SK-N-SH (cell line): ENCODE measurements at regions not wholly inside any gene's neighbourhood (a gene's known extent, or its start where the extent isn't known, plus 50 kb on each side); places are given as distances from the start of the nearest gene placed in this dataset.

Source experiments
- CTCF ChIA-PET: fragments of 300-600, 350-600 bp; formaldehyde crosslinking; extraction: SDS; loops from one replicate; lab custom pipeline; 2021; lab: Yijun Ruan, JAX
- POLR2A ChIA-PET: fragments of 350-600 bp; sonication (Branson Sonifier 250); formaldehyde crosslinking; extraction: SDS; loops from one replicate; lab custom pipeline; 2020; ENCODE audit warnings: antibody characterized with exemption, inconsistent platforms; lab: Yijun Ruan, JAX
- DNase-seq: peaks from one replicate; pipeline ENCODE4 v3.0.0; 2012
- H2AFZ ChIP-seq: fragments of 200-600 bp; sonication (generic); 2 replicates; pipeline ENCODE4 v1.8.1; 2016; ENCODE audit warnings: antibody characterized with exemption, mild to moderate bottlenecking, low read depth
- H3F3A ChIP-seq: fragments of 200-600 bp; sonication (generic); replicated peaks from 2 replicates; pipeline ENCODE3; 2016; ENCODE audit warnings: antibody characterized with exemption, mild to moderate bottlenecking; ENCODE audit not compliant: insufficient read depth
- H3K27ac ChIP-seq, 2 experiments: fragments of 200-500 bp in 1 of 2; fragments of 200-600 bp in 1 of 2; sonication (Bioruptor generic) in 1 of 2; sonication (generic), shearing (Covaris generic) in 1 of 2; 2 replicates each; pipeline versions ENCODE4 v1.5.1 to v1.6.1; 2014 to 2016; ENCODE audit warnings: low read depth in 2 of 2, inconsistent platforms in 1 of 2, low read length in 1 of 2, mild to moderate bottlenecking in 1 of 2, mixed read lengths in 1 of 2
- H3K27me3 ChIP-seq: fragments of 200-600 bp; sonication (generic), shearing (Covaris generic); 2 replicates; pipeline ENCODE4 v1.6.1; 2016; ENCODE audit warnings: mixed run types; ENCODE audit not compliant: insufficient read depth
- H3K36me3 ChIP-seq, 2 experiments: fragments of 200-500 bp in 1 of 2; fragments of 200-600 bp in 1 of 2; sonication (Bioruptor generic) in 1 of 2; sonication (generic) in 1 of 2; replicated peaks in 1 of 2; 2 replicates each; pipeline versions ENCODE3 to v1.5.1; 2014 to 2016; ENCODE audit warnings: low read length in 1 of 2, mild to moderate bottlenecking in 1 of 2; ENCODE audit not compliant: insufficient read depth in 2 of 2, control insufficient read depth in 1 of 2
- H3K4me1 ChIP-seq, 2 experiments: fragments of 200-500 bp in 1 of 2; fragments of 200-600 bp in 1 of 2; sonication (Bioruptor generic) in 1 of 2; sonication (generic), shearing (Covaris generic) in 1 of 2; 2 replicates each; pipeline versions ENCODE4 v1.5.1 to v1.6.1; 2014 to 2016; ENCODE audit warnings: low read depth in 1 of 2, low read length in 1 of 2, mixed run types in 1 of 2; ENCODE audit not compliant: insufficient read depth in 2 of 2, control insufficient read depth in 1 of 2
- H3K4me2 ChIP-seq: fragments of 200-600 bp; sonication (generic), shearing (Covaris generic); 2 replicates; pipeline ENCODE4 v1.6.1; 2017; ENCODE audit warnings: mixed run types
- H3K4me3 ChIP-seq, 2 experiments: fragments of 200-500 bp in 1 of 2; fragments of 200-600 bp in 1 of 2; sonication (Bioruptor generic) in 1 of 2; sonication (generic), shearing (Covaris generic) in 1 of 2; 2 replicates each; pipeline versions ENCODE4 v1.5.1 to v1.8.1; 2014 to 2016; ENCODE audit warnings: low read depth in 2 of 2, inconsistent platforms in 1 of 2, low read length in 1 of 2, mild to moderate bottlenecking in 1 of 2, mixed read lengths in 1 of 2, moderate library complexity in 1 of 2
- H3K79me2 ChIP-seq: fragments of 200-600 bp; sonication (generic); 2 replicates; pipeline ENCODE4 v1.8.1; 2017; ENCODE audit warnings: mild to moderate bottlenecking; ENCODE audit not compliant: insufficient read depth
- H3K9ac ChIP-seq: fragments of 200-600 bp; sonication (generic); 2 replicates; pipeline ENCODE4 v1.6.1; 2017; ENCODE audit warnings: mixed run types
- H3K9me2 ChIP-seq: fragments of 200-600 bp; sonication (generic); 2 replicates; pipeline ENCODE4 v1.6.1; 2017; ENCODE audit warnings: mixed run types
- H3K9me3 ChIP-seq: fragments of 200-600 bp; sonication (generic); 2 replicates; pipeline ENCODE4 v1.6.1; 2017; ENCODE audit warnings: mixed run types, mild to moderate bottlenecking, moderate library complexity
- H4K20me1 ChIP-seq: fragments of 200-600 bp; sonication (generic); 2 replicates; pipeline ENCODE4 v1.6.1; 2017; ENCODE audit warnings: mild to moderate bottlenecking, mixed run types; ENCODE audit not compliant: insufficient read depth
- CTCF ChIP-seq: fragments of 200-600 bp; sonication (generic); IDR thresholded peaks from 2 replicates; pipeline ENCODE4 v1.6.1; 2017; ENCODE audit warnings: antibody characterized with exemption, mild to moderate bottlenecking, moderate library complexity
- ELF1 ChIP-seq: IDR thresholded peaks from 2 replicates; pipeline ENCODE4 v1.4.0; 2012
- EZH2phosphoT487 ChIP-seq: fragments of 200-600 bp; sonication (generic); IDR thresholded peaks from 2 replicates; pipeline ENCODE4 v1.6.1; 2017; ENCODE audit warnings: low read depth, mixed run types, mild to moderate bottlenecking, antibody characterized with exemption, moderate library complexity, borderline replicate concordance
- FOXJ3 ChIP-seq: sonication (generic); formaldehyde crosslinking; IDR thresholded peaks from 2 replicates; pipeline ENCODE4 v1.5.1; 2020; ENCODE audit warnings: mild to moderate bottlenecking, missing genetic modification reagents
- FOXM1 ChIP-seq: IDR thresholded peaks from 2 replicates; pipeline ENCODE4 v1.4.0; 2012; ENCODE audit warnings: low read depth, mild to moderate bottlenecking
- GATA2 ChIP-seq: sonication (generic); formaldehyde crosslinking; IDR thresholded peaks from 2 replicates; pipeline ENCODE4 v1.5.0; 2020; ENCODE audit warnings: mild to moderate bottlenecking, missing genetic modification reagents
- IRF3 ChIP-seq: fragments of 150-350 bp; IDR thresholded peaks from 2 replicates; pipeline ENCODE4 v1.6.1; 2016; ENCODE audit warnings: mild to moderate bottlenecking, low read depth, low read length
- NRF1 ChIP-seq: IDR thresholded peaks from 2 replicates; pipeline ENCODE4 v1.6.1; 2012; ENCODE audit warnings: low read depth, mild to moderate bottlenecking, low read length
- PBX3 ChIP-seq: IDR thresholded peaks from 2 replicates; pipeline ENCODE4; 2012
- POLR2AphosphoS5 ChIP-seq: IDR thresholded peaks from 2 replicates; pipeline ENCODE4 v1.6.1; 2012; ENCODE audit warnings: low read depth, low read length
- SIN3A ChIP-seq: IDR thresholded peaks from 2 replicates; pipeline ENCODE4 v1.6.1; 2012; ENCODE audit warnings: low read depth, mild to moderate bottlenecking, low read length, moderate library complexity, borderline replicate concordance
- TAF1 ChIP-seq: IDR thresholded peaks from 2 replicates; pipeline ENCODE4 v1.6.1; 2012; ENCODE audit warnings: low read depth, mild to moderate bottlenecking, low read length, moderate library complexity, borderline replicate concordance
- TCF12 ChIP-seq: IDR thresholded peaks from 2 replicates; pipeline ENCODE4 v1.4.0; 2012
- USF2 ChIP-seq: fragments of 150-350 bp; IDR thresholded peaks from 2 replicates; pipeline ENCODE4 v1.6.1; 2017; ENCODE audit warnings: antibody characterized with exemption, low read length, low read depth, borderline replicate concordance
- YY1 ChIP-seq: IDR thresholded peaks from 2 replicates; pipeline ENCODE4 v1.4.0; 2012; ENCODE audit warnings: low read depth, mild to moderate bottlenecking
- ZBTB33 ChIP-seq: IDR thresholded peaks from 2 replicates; pipeline ENCODE4 v1.4.0; 2012; ENCODE audit warnings: low read depth, borderline replicate concordance
- WGBS: methylation state at CpG from one replicate; pipeline ENCODE4 v1.1.6; 2017; ENCODE audit warnings: low lambda C conversion rate; 5-methylcytosine and 5-hydroxymethylcytosine counted together

- TF ChIP-seq ELF1: no peak
- no peak for TF ChIP-seq ZBTB33
- no peak for TF ChIP-seq TCF12
- TF ChIP-seq EZH2phosphoT487: no peak
- no peak for TF ChIP-seq CTCF
- no peak for TF ChIP-seq FOXM1
- no peak for TF ChIP-seq SIN3A
- no peak for TF ChIP-seq YY1
- no peak for TF ChIP-seq NRF1
These were observed 831.1 kb downstream of the LRRIQ3 start (continued) for GRCh38 chr1:73366734-73367413.

GRCh38 chr1:73359001-73359400 lies 839.0 kb downstream of the LRRIQ3 start:
- Histone ChIP-seq H3F3A (no peaks in the 10 kb centered on the region), H3K9me3 (no peaks in the 10 kb centered on the region), H3K9me2 (no peaks in the 10 kb centered on the region), H4K20me1 (no peaks in the 10 kb centered on the region), H3K4me1 (no peaks in the 10 kb centered on the region), H2AFZ (no peak overlapping the region), H3K9ac (no peak overlapping the region), H3K36me3 (no peaks in the 10 kb centered on the region), H3K27me3 (no peaks in the 10 kb centered on the region), H3K4me2 (no peak overlapping the region), H3K79me2 (no peaks in the 10 kb centered on the region), H3K27ac (no peak overlapping the region), H3K4me3 (no peak overlapping the region)
- TF ChIP-seq POLR2AphosphoS5 (no peak), IRF3 (no peak), PBX3 (no peak), GATA2 (CRISPR knock-in tag) (no peak), USF2 (no peak), CTCF (no peak), TAF1 (no peak), FOXJ3 (CRISPR knock-in tag) (no peak)
- CTCF ChIA-PET: no interaction called here
- WGBS: 45% methylated on average over 3 of the region's 3 CpGs
- POLR2A ChIA-PET: no interaction called here
- no peak for DNase-seq
